H1 (cell line): ENCODE measurements at regions not wholly inside any gene's neighbourhood (a gene's known extent, or its start where the extent isn't known, plus 50 kb on each side); places are given as distances from the start of the nearest gene placed in this dataset.

Experiments
- BRCA1 ChIP-seq: IDR thresholded peaks from 2 replicates; pipeline ENCODE4 v1.6.1; 2012; ENCODE audit warnings: low read depth, low read length, improper control_type of control experiment
- EP300 ChIP-seq, 2 experiments: IDR thresholded peaks; 1 replicate in 1 of 2; 2 replicates in 1 of 2; pipeline ENCODE4 v1.6.1; 2011 to 2012; ENCODE audit warnings: low read depth in 2 of 2, low read length in 2 of 2, mild to moderate bottlenecking in 2 of 2, borderline replicate concordance in 1 of 2, inconsistent platforms in 1 of 2, moderate library complexity in 1 of 2
- EZH2 ChIP-seq: fragments of 200-600 bp; sonication (generic); IDR thresholded peaks from 2 replicates; pipeline ENCODE4 v1.7.1; 2012; ENCODE audit warnings: low read depth, mild to moderate bottlenecking, moderate library complexity, low read length, inconsistent platforms; ENCODE audit not compliant: severe bottlenecking
- GABPA ChIP-seq: IDR thresholded peaks from 2 replicates; pipeline ENCODE4 v1.6.1; 2011; ENCODE audit warnings: mild to moderate bottlenecking, low read length, moderate library complexity, borderline replicate concordance; ENCODE audit not compliant: insufficient read depth
- POLR2A ChIP-seq, 2 experiments: IDR thresholded peaks; 1 replicate in 1 of 2; 2 replicates in 1 of 2; pipeline ENCODE4 v1.6.1; 2011; ENCODE audit warnings: low read depth in 2 of 2, low read length in 2 of 2, mild to moderate bottlenecking in 2 of 2; ENCODE audit errors: control extremely low read depth in 1 of 2
- POLR2AphosphoS5 ChIP-seq: IDR thresholded peaks from 2 replicates; pipeline ENCODE4 v1.6.1; 2011; ENCODE audit warnings: low read depth, low read length
- SIN3A ChIP-seq, 2 experiments: IDR thresholded peaks in 1 of 2; conservative IDR thresholded peaks in 1 of 2; 2 replicates each; pipeline ENCODE4 v1.6.1; 2011 to 2012; ENCODE audit warnings: low read length in 2 of 2, improper control_type of control experiment in 1 of 2, low read depth in 1 of 2, mild to moderate bottlenecking in 1 of 2
- TBP ChIP-seq: IDR thresholded peaks from 2 replicates; pipeline ENCODE4 v1.6.1; 2011; ENCODE audit warnings: low read depth, low read length, improper control_type of control experiment
- TF ChIP-seq, protein P1 (sequence below), 3 experiments: IDR thresholded peaks; 1 replicate in 2 of 3; 2 replicates in 1 of 3; pipeline versions ENCODE4 v1.5.1 to v1.6.1; 2011; ENCODE audit warnings: low read length in 3 of 3, mild to moderate bottlenecking in 3 of 3, inconsistent platforms in 2 of 3, low read depth in 1 of 3, moderate library complexity in 1 of 3; ENCODE audit not compliant: insufficient read depth in 1 of 3; ENCODE audit errors: control extremely low read depth in 1 of 3
- TF ChIP-seq, protein P2 (sequence below): IDR thresholded peaks from 2 replicates; pipeline ENCODE4 v1.6.1; 2011; ENCODE audit warnings: low read depth, mild to moderate bottlenecking, low read length; ENCODE audit not compliant: insufficient read depth

DNA sequence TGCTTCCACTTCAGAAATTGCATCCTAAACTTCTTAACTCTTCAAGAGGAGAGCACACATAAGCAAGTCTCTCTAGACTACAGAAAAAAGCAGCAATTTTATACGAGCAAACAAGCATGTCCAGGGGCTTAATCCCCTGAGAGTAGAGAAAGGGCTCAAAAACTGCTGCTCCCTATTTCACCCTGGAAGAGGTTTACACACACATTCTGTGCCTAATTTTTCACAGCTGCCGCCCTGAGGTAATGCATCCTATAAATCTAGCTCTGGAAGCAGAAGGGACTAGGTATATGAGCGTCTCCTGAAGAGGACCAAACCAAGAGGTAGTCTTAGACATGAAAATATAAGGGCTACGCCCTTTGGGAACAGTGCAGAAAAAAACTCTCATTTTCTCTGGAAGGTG lies 73.1 kb downstream of the CRPPA start:
- TF ChIP-seq GABPA (no peak), TBP (no peak), EP300 (IDR thresholded peaks at IDR 0.05; ENCODE audit: borderline replicate concordance in 1 of 2, low read depth in 2 of 2, low read length in 2 of 2) (no peak), POLR2AphosphoS5 (no peak), BRCA1 (no peak), SIN3A (conservative IDR thresholded peaks at IDR 0.05 in 1 of 2, IDR thresholded peaks at IDR 0.05 in 1 of 2; ENCODE audit: low read depth in 1 of 2, low read length in 2 of 2) (no peak), EZH2 (no peak), POLR2A (IDR thresholded peaks at IDR 0.05; ENCODE audit: control extremely low read depth in 1 of 2, low read depth in 2 of 2, low read length in 2 of 2) (no peak)
- TF ChIP-seq, protein P1, sequence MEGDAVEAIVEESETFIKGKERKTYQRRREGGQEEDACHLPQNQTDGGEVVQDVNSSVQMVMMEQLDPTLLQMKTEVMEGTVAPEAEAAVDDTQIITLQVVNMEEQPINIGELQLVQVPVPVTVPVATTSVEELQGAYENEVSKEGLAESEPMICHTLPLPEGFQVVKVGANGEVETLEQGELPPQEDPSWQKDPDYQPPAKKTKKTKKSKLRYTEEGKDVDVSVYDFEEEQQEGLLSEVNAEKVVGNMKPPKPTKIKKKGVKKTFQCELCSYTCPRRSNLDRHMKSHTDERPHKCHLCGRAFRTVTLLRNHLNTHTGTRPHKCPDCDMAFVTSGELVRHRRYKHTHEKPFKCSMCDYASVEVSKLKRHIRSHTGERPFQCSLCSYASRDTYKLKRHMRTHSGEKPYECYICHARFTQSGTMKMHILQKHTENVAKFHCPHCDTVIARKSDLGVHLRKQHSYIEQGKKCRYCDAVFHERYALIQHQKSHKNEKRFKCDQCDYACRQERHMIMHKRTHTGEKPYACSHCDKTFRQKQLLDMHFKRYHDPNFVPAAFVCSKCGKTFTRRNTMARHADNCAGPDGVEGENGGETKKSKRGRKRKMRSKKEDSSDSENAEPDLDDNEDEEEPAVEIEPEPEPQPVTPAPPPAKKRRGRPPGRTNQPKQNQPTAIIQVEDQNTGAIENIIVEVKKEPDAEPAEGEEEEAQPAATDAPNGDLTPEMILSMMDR (IDR thresholded peaks at IDR 0.05; ENCODE audit: control extremely low read depth in 1 of 3, insufficient read depth in 1 of 3, low read depth in 1 of 3, low read length in 3 of 3), result no peak
- TF ChIP-seq, protein P2, sequence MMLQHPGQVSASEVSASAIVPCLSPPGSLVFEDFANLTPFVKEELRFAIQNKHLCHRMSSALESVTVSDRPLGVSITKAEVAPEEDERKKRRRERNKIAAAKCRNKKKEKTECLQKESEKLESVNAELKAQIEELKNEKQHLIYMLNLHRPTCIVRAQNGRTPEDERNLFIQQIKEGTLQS, result no peak
